Transverse colon (tissue), 4 donors: ENCODE measurements at regions not wholly inside any gene's neighbourhood (a gene's known extent, or its start where the extent isn't known, plus 50 kb on each side); places are given as distances from the start of the nearest gene placed in this dataset.

ENCODE experiments used
- DNase-seq: peaks from one replicate; pipeline ENCODE4 v3.0.0-alpha.2; 2019
- H3K27ac ChIP-seq, 4 donors: fragments of 200-600 bp; sonication (generic); 2 replicates each; pipeline ENCODE4 v1.5.1; 2016 to 2018; ENCODE audit warnings: inconsistent platforms in 4 of 4
- H3K27me3 ChIP-seq: fragments of 200-600 bp; sonication (generic); 2 replicates; pipeline ENCODE4 v1.5.1; 2017; ENCODE audit warnings: inconsistent platforms
- H3K36me3 ChIP-seq, 4 donors: fragments of 200-600 bp; sonication (generic); 2 replicates each; pipeline ENCODE4 v1.5.1; 2017 to 2019; ENCODE audit warnings: inconsistent platforms in 4 of 4
- H3K4me1 ChIP-seq, 4 donors: fragments of 200-600 bp; sonication (generic); 2 replicates each; pipeline ENCODE4 v1.5.1; 2017 to 2020; ENCODE audit warnings: inconsistent platforms in 4 of 4
- H3K4me3 ChIP-seq, 4 donors: fragments of 200-600 bp; sonication (generic); 1 replicate in 1 of 4; 2 replicates in 3 of 4; pipeline versions ENCODE4 v1.5.1 to v1.6.1; 2017 to 2019; ENCODE audit warnings: inconsistent platforms in 4 of 4
- H3K9me3 ChIP-seq, 2 donors: fragments of 200-600 bp; sonication (generic); 2 replicates each; pipeline ENCODE4 v1.5.1; 2017 to 2019; ENCODE audit warnings: inconsistent platforms in 2 of 2
- CTCF ChIP-seq, 5 experiments: fragments of 200-600 bp in 3 of 5; fragments of 450-650 bp in 2 of 5; sonication (generic) in 3 of 5; IDR thresholded peaks; 1 replicate in 2 of 5; 2 replicates in 3 of 5; pipeline ENCODE4 v1.5.1; 2016 to 2017; ENCODE audit warnings: antibody characterized with exemption in 5 of 5, inconsistent platforms in 3 of 5, mild to moderate bottlenecking in 2 of 5, moderate library complexity in 1 of 5
- EP300 ChIP-seq: sonication (generic); formaldehyde crosslinking; IDR thresholded peaks from one replicate; pipeline ENCODE4 v1.6.1; 2017; ENCODE audit warnings: antibody characterized with exemption, low read depth
- POLR2A ChIP-seq: fragments of 450-650 bp; IDR thresholded peaks from one replicate; pipeline ENCODE4 v1.6.1; 2016; ENCODE audit warnings: antibody characterized with exemption, mild to moderate bottlenecking, moderate library complexity
- POLR2AphosphoS5 ChIP-seq, 3 donors: sonication (generic); formaldehyde crosslinking; IDR thresholded peaks; one replicate each; pipeline ENCODE4 v1.6.1; 2016; ENCODE audit warnings: antibody characterized with exemption in 3 of 3
- WGBS, 2 donors: methylation state at CpG; one replicate each; pipeline ENCODE4 v1.1.5; 2018; ENCODE audit warnings: low coverage in 1 of 2; 5-methylcytosine and 5-hydroxymethylcytosine counted together
- in situ Hi-C, 4 donors: fragments of 200-750 bp; cut with MboI; loops; one replicate each; pipeline versions ENCODE4 v1.15.0 to v1.15.1; 2017; ENCODE audit warnings: low sequenced_read_pairs in 3 of 4, low pct_ligation_motif_present in 1 of 4, low pct_unique_long_range_greater_than_20kb in 1 of 4
- intact Hi-C: fragments of 100-400 bp; cut with DNase I; formaldehyde crosslinking; loops from one replicate; pipeline ENCODE4 v1.15.1; 2023; ENCODE audit warnings: low total_unique reads

GRCh38 chr16:77093309-77093708 is 97.7 kb upstream of the MON1B start:
- Histone ChIP-seq H3K4me1 (no peaks in the 10 kb centered on the region), H3K9me3 (no peaks in the 10 kb centered on the region), H3K36me3 (no peaks in the 10 kb centered on the region), H3K27ac (no peak overlapping the region), H3K27me3 (no peaks in the 10 kb centered on the region), H3K4me3 (no peak overlapping the region)
- intact Hi-C loops, result no loop called here
- 86 to 87% methylated on average over 3 to 4 of the region's 4 CpGs for WGBS, 2 donors
- TF ChIP-seq POLR2A, result no peak
- no peak for TF ChIP-seq EP300
- TF ChIP-seq POLR2AphosphoS5 (IDR thresholded peaks at IDR 0.05), result no peak
- TF ChIP-seq CTCF (IDR thresholded peaks at IDR 0.05), result no peak
- DNase-seq, result no peak
- in situ Hi-C loops, result no loop called here

- no peak overlapping the region for H3K27ac ChIP-seq
- DNase-seq, result no peak
- H3K27me3 ChIP-seq, result no peaks in the 10 kb centered on the region
- 64% methylated on average over 2 of the region's 2 CpGs; no CpG with 5 or more reads in 1 of the 2 donors for WGBS, 2 donors
- in situ Hi-C loops (no loop called here), intact Hi-C loops (no loop called here)
- TF ChIP-seq POLR2A (no peak), CTCF (IDR thresholded peaks at IDR 0.05) (no peak), POLR2AphosphoS5 (IDR thresholded peaks at IDR 0.05) (no peak), EP300 (no peak)
- no peaks in the 10 kb centered on the region for H3K9me3 ChIP-seq
- no peaks in the 10 kb centered on the region for H3K4me1 ChIP-seq
- H3K4me3 ChIP-seq, result no peak overlapping the region
- no peaks in the 10 kb centered on the region for H3K36me3 ChIP-seq
Observed at GRCh38 chr16:77093999-77094398, 97.0 kb upstream of the MON1B start.

GRCh38 chr16:77111056-77111565 is 79.9 kb upstream of the MON1B start:
- Histone ChIP-seq H3K27ac (no peak overlapping the region), H3K36me3 (no peaks in the 10 kb centered on the region), H3K9me3 (no peaks in the 10 kb centered on the region), H3K4me1 (no peaks in the 10 kb centered on the region), H3K27me3 (no peaks in the 10 kb centered on the region), H3K4me3 (no peak overlapping the region)
- DNase-seq, result no peak
- 57 to 62% methylated on average over 2 of the region's 2 CpGs for WGBS, 2 donors
- TF ChIP-seq POLR2AphosphoS5 (IDR thresholded peaks at IDR 0.05) (no peak), EP300 (no peak), POLR2A (no peak), CTCF (IDR thresholded peaks at IDR 0.05) (no peak)
- intact Hi-C loops (no loop called here), in situ Hi-C loops (no loop called here)

GRCh38 chr16:77112746-77113145 is 78.2 kb upstream of the MON1B start:
- intact Hi-C loops, result no loop called here
- H3K9me3 ChIP-seq, result no peaks in the 10 kb centered on the region
- DNase-seq, result no peak
- no peak overlapping the region for H3K27ac ChIP-seq
- TF ChIP-seq EP300 (no peak), CTCF (IDR thresholded peaks at IDR 0.05) (no peak), POLR2AphosphoS5 (IDR thresholded peaks at IDR 0.05) (no peak), POLR2A (no peak)
- no peaks in the 10 kb centered on the region for H3K4me1 ChIP-seq
- WGBS, 2 donors, result 48 to 54% methylated on average over 2 of the region's 2 CpGs
- no peak overlapping the region for H3K4me3 ChIP-seq
- no peaks in the 10 kb centered on the region for H3K36me3 ChIP-seq
- no peaks in the 10 kb centered on the region for H3K27me3 ChIP-seq
- in situ Hi-C loops, result no loop called here
